Ascending aorta (tissue), 2 donors: ENCODE measurements at regions not wholly inside any gene's neighbourhood (a gene's known extent, or its start where the extent isn't known, plus 50 kb on each side); places are given as distances from the start of the nearest gene placed in this dataset.

Experiments
- DNase-seq, 2 donors: peaks; one replicate each; pipeline ENCODE4 v3.0.0-alpha.2; 2019; ENCODE audit warnings: low spot score in 2 of 2
- H3K27ac ChIP-seq, 2 donors: fragments of 200-600 bp; sonication (generic); one replicate each; pipeline ENCODE4 v1.5.1; 2016 to 2017; ENCODE audit warnings: mild to moderate bottlenecking in 1 of 2
- H3K27me3 ChIP-seq: fragments of 200-600 bp; sonication (generic); one replicate; pipeline ENCODE4 v1.5.1; 2017
- H3K36me3 ChIP-seq, 2 donors: fragments of 200-600 bp; sonication (generic); one replicate each; pipeline ENCODE4 v1.5.1; 2016
- H3K4me1 ChIP-seq, 2 donors: fragments of 200-600 bp; sonication (generic); one replicate each; pipeline ENCODE4 v1.5.1; 2016 to 2017; ENCODE audit warnings: mild to moderate bottlenecking in 1 of 2
- H3K4me3 ChIP-seq, 2 donors: fragments of 200-600 bp; sonication (generic); one replicate each; pipeline ENCODE4 v1.5.1; 2016 to 2017; ENCODE audit warnings: mild to moderate bottlenecking in 1 of 2
- H3K9me3 ChIP-seq, 2 donors: fragments of 200-600 bp; sonication (generic); one replicate each; pipeline ENCODE4 v1.5.1; 2016
- CTCF ChIP-seq, 3 experiments: fragments of 200-600 bp in 2 of 3; fragments of 450-650 bp in 1 of 3; sonication (generic) in 2 of 3; IDR thresholded peaks; one replicate each; pipeline ENCODE4 v1.5.1; 2016 to 2019; ENCODE audit warnings: antibody characterized with exemption in 3 of 3, mild to moderate bottlenecking in 1 of 3, moderate library complexity in 1 of 3
- intact Hi-C: fragments of 100-400 bp; cut with DNase I; formaldehyde crosslinking; loops from one replicate; pipeline ENCODE4 v1.15.1; 2023

GRCh38 chr5:2465383-2465782 is 286.1 kb downstream of the IRX2 start:
- DNase-seq = no peak
- no peak for TF ChIP-seq CTCF (IDR thresholded peaks at IDR 0.05)
- H3K27me3 ChIP-seq = no peaks in the 10 kb centered on the region
- H3K4me1 ChIP-seq = no peaks in the 10 kb centered on the region
- H3K4me3 ChIP-seq = no peak overlapping the region
- intact Hi-C loops = no loop called here
- no peaks in the 10 kb centered on the region for H3K9me3 ChIP-seq
- H3K27ac ChIP-seq = no peak overlapping the region
- no peaks in the 10 kb centered on the region for H3K36me3 ChIP-seq

GRCh38 chr5:2464141-2464540 is 287.3 kb downstream of the IRX2 start:
- no peaks in the 10 kb centered on the region for H3K9me3 ChIP-seq
- H3K4me3 ChIP-seq = no peak overlapping the region
- no peaks in the 10 kb centered on the region for H3K27me3 ChIP-seq
- DNase-seq = no peak
- intact Hi-C loops = no loop called here
- no peak overlapping the region for H3K27ac ChIP-seq
- no peaks in the 10 kb centered on the region for H3K4me1 ChIP-seq
- TF ChIP-seq CTCF (IDR thresholded peaks at IDR 0.05) = no peak
- H3K36me3 ChIP-seq = no peaks in the 10 kb centered on the region

- Histone ChIP-seq H3K27me3 (no peaks in the 10 kb centered on the region), H3K36me3 (no peaks in the 10 kb centered on the region), H3K9me3 (no peaks in the 10 kb centered on the region), H3K4me1 (no peaks in the 10 kb centered on the region), H3K27ac (no peak overlapping the region), H3K4me3 (no peak overlapping the region)
- intact Hi-C loops = no loop called here
- DNase-seq = no peak
- TF ChIP-seq CTCF (IDR thresholded peaks at IDR 0.05) = no peak
Observed at GRCh38 chr5:2461701-2462691, 289.5 kb downstream of the IRX2 start.

- TF ChIP-seq CTCF (IDR thresholded peaks at IDR 0.05) = no peak
- Histone ChIP-seq H3K27ac (no peak overlapping the region), H3K27me3 (no peaks in the 10 kb centered on the region), H3K4me1 (no peaks in the 10 kb centered on the region), H3K36me3 (no peaks in the 10 kb centered on the region), H3K9me3 (no peaks in the 10 kb centered on the region), H3K4me3 (no peak overlapping the region)
- intact Hi-C loops = no loop called here
- DNase-seq = no peak
Observed at GRCh38 chr5:2460098-2460497, 291.4 kb downstream of the IRX2 start.

- no peak overlapping the region for H3K27ac ChIP-seq
- no peaks in the 10 kb centered on the region for H3K36me3 ChIP-seq
- no peak overlapping the region for H3K4me3 ChIP-seq
- DNase-seq = no peak
- H3K9me3 ChIP-seq = no peaks in the 10 kb centered on the region
- H3K27me3 ChIP-seq = no peaks in the 10 kb centered on the region
- TF ChIP-seq CTCF (IDR thresholded peaks at IDR 0.05) = no peak
- H3K4me1 ChIP-seq = no peaks in the 10 kb centered on the region
- intact Hi-C loops = no loop called here
Observed at GRCh38 chr5:2459251-2459650, 292.2 kb downstream of the IRX2 start.
